Osteoblast (primary cell): ENCODE measurements at regions not wholly inside any gene's neighbourhood (a gene's known extent, or its start where the extent isn't known, plus 50 kb on each side); places are given as distances from the start of the nearest gene placed in this dataset.
A peak's percentile ranks its signal among the peaks of the same experiment; 100 is the strongest.

Source experiments
- DNase-seq: peaks from one replicate; pipeline ENCODE4 v3.0.0; 2011; ENCODE audit warnings: low spot score, mixed read lengths; ENCODE audit not compliant: insufficient read length; ENCODE audit errors: missing footprints
- H2AFZ ChIP-seq: 2 replicates; pipeline ENCODE4 v1.6.0; 2011; ENCODE audit warnings: mild to moderate bottlenecking, low read length
- H3K27ac ChIP-seq: 2 replicates; pipeline ENCODE4 v1.5.1; 2011; ENCODE audit warnings: mild to moderate bottlenecking, low read depth, low read length, moderate library complexity
- H3K27me3 ChIP-seq: 2 replicates; pipeline ENCODE4 v1.6.0; 2012; ENCODE audit warnings: mild to moderate bottlenecking, control low read depth, inconsistent platforms, low read length, moderate library complexity; ENCODE audit not compliant: insufficient read depth
- H3K36me3 ChIP-seq: 2 replicates; pipeline ENCODE4 v1.5.1; 2011; ENCODE audit warnings: mild to moderate bottlenecking, low read length, control low read depth, moderate library complexity; ENCODE audit not compliant: insufficient read depth
- H3K4me1 ChIP-seq: 2 replicates; pipeline ENCODE4 v1.5.1; 2011; ENCODE audit warnings: mild to moderate bottlenecking, low read length, control low read depth, moderate library complexity; ENCODE audit not compliant: insufficient read depth
- H3K4me2 ChIP-seq: 2 replicates; pipeline ENCODE4 v1.6.0; 2011; ENCODE audit warnings: mild to moderate bottlenecking, low read length; ENCODE audit not compliant: insufficient read depth
- H3K4me3 ChIP-seq: fragments of 200-600 bp; sonication (generic); 3 replicates; pipeline ENCODE4 v1.5.1; 2012; ENCODE audit warnings: mild to moderate bottlenecking, low read length, inconsistent platforms; ENCODE audit not compliant: insufficient read depth
- H3K79me2 ChIP-seq: 2 replicates; pipeline ENCODE4 v1.6.0; 2012; ENCODE audit warnings: mild to moderate bottlenecking, low read length, control low read depth, inconsistent platforms; ENCODE audit not compliant: insufficient read depth
- H3K9me3 ChIP-seq: 2 replicates; pipeline ENCODE4 v1.5.1; 2011; ENCODE audit warnings: low read depth, low read length, control low read depth
- H4K20me1 ChIP-seq: 2 replicates; pipeline ENCODE4 v1.6.0; 2012; ENCODE audit warnings: mild to moderate bottlenecking, low read length, control low read depth; ENCODE audit not compliant: insufficient read depth
- TF ChIP-seq, protein P1 (sequence below): IDR thresholded peaks from 2 replicates; pipeline ENCODE4 v1.5.1; 2011; ENCODE audit warnings: mild to moderate bottlenecking, low read depth, low read length, moderate library complexity; ENCODE audit errors: extremely low read depth

DNA sequence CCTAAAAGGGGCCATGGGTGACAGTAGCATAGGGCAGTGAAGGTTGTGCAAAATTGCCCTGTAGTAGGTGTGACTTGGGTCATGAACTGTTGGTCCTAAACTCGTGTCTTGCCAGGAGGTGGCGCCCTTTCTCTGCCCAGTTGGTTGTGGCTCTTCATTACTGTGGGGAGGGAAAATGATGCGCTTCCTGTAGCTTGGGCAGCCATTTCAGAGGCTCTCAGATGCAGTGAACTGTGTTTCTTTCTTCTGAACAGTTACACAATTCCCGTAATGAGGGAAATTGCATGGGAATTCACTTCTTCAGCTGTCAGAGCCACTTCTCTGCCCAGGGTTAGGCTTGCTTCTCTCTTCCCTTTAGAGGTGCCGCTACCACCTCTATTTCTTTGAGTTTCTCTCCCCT lies 148.1 kb upstream of the NRXN3 start:
- Histone ChIP-seq H4K20me1 (no peaks in the 10 kb centered on the region), H3K9me3 (no peaks in the 10 kb centered on the region), H3K4me1 (no peaks in the 10 kb centered on the region), H3K27ac (no peak overlapping the region), H3K4me3 (no peak overlapping the region), H3K36me3 (no peaks in the 10 kb centered on the region), H3K4me2 (no peak overlapping the region), H3K27me3 (no peaks in the 10 kb centered on the region), H2AFZ (peak overlapping the region; percentile 73), H3K79me2 (no peaks in the 10 kb centered on the region)
- DNase-seq: peak; percentile 68
- TF ChIP-seq, protein P1, sequence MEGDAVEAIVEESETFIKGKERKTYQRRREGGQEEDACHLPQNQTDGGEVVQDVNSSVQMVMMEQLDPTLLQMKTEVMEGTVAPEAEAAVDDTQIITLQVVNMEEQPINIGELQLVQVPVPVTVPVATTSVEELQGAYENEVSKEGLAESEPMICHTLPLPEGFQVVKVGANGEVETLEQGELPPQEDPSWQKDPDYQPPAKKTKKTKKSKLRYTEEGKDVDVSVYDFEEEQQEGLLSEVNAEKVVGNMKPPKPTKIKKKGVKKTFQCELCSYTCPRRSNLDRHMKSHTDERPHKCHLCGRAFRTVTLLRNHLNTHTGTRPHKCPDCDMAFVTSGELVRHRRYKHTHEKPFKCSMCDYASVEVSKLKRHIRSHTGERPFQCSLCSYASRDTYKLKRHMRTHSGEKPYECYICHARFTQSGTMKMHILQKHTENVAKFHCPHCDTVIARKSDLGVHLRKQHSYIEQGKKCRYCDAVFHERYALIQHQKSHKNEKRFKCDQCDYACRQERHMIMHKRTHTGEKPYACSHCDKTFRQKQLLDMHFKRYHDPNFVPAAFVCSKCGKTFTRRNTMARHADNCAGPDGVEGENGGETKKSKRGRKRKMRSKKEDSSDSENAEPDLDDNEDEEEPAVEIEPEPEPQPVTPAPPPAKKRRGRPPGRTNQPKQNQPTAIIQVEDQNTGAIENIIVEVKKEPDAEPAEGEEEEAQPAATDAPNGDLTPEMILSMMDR: peak; percentile 69

DNA sequence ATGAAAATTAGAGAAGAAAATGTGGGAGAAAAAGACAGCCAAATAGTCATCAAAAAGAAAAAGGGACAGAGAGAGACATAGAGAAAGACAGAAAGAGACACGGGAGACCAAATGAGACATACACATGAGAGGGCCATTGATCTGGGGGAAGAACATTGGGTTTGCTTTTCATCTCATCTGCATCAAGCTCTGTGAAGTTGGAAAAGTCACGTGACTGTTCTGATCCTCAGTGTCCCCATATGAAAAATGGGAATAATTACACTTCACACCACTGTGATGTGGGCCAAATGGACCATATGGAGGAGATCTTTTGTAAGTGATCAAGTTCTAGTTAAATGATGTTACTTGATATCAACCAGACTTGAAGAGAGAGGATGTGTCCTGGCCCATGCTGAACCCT lies 147.1 kb upstream of the NRXN3 start:
- H3K4me1 ChIP-seq: no peaks in the 10 kb centered on the region
- DNase-seq: no peak
- H2AFZ ChIP-seq: no peak overlapping the region
- no peaks in the 10 kb centered on the region for H3K36me3 ChIP-seq
- no peak overlapping the region for H3K27ac ChIP-seq
- H3K4me2 ChIP-seq: no peak overlapping the region
- H3K27me3 ChIP-seq: no peaks in the 10 kb centered on the region
- no peaks in the 10 kb centered on the region for H3K9me3 ChIP-seq
- H3K4me3 ChIP-seq: no peak overlapping the region
- H4K20me1 ChIP-seq: no peaks in the 10 kb centered on the region
- no peaks in the 10 kb centered on the region for H3K79me2 ChIP-seq
- TF ChIP-seq, protein P1: no peak

DNA sequence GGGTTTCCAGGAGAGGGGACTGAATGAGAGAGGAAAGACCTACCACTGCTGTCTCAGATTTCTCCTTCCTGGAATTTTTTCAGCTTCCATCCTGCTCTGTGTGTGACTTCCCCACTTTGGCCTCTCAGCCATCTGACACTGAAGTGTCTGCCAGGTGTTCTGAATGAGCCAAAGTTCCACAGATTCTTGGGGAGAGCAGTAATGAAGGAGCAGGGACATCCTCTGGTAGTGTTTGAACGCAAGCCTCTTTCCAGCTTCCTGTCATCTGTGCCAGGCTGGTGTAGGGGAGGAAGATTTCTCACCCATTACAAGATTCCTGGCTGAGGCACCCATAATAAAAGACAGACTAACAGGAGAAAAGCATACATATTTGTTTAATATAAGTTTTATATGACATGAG lies 141.7 kb upstream of the NRXN3 start:
- H3K27ac ChIP-seq: no peak overlapping the region
- no peaks in the 10 kb centered on the region for H3K4me1 ChIP-seq
- no peaks in the 10 kb centered on the region for H4K20me1 ChIP-seq
- H3K27me3 ChIP-seq: no peaks in the 10 kb centered on the region
- H3K4me2 ChIP-seq: no peak overlapping the region
- H3K79me2 ChIP-seq: no peaks in the 10 kb centered on the region
- H3K9me3 ChIP-seq: no peaks in the 10 kb centered on the region
- H3K36me3 ChIP-seq: no peaks in the 10 kb centered on the region
- no peak for DNase-seq
- no peak overlapping the region for H3K4me3 ChIP-seq
- no peak overlapping the region for H2AFZ ChIP-seq
- TF ChIP-seq, protein P1: no peak

DNA sequence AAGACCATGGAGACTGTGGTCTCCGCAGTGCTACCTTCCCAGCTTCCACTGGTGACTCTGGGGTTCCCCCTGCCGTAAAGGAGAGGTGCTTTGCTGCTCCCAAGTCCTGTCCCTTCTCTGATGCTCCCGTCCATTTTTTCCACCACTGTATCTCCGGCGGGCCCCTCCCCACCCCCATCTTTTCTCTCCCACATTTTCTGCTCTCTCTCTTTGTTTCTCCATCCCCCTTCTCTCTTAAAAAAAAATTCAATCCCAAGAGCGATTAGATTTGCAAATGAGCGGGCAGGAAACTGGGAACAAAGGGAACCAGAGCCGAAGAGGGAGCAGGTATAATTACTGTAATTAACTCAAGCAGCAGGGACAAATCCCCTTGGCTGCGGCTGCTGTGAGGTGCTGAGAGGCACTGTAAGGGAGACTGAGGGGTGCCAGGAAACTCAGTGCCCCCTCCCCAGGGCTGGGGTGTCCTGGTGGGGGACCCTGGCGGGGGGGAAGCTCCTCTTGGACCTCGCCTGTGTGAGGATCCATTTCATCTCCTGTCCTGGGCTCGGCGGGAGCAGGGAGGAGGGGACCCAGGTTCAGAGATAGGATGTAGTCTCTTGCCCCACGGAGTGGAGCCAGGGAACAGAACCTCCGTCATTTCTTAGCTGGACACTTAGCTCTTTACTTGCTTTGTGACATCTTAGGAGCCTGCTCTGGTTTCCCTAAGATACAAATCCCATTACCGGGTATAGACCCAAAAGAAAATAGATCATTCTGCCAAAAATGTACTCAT lies 140.4 kb upstream of the NRXN3 start:
- TF ChIP-seq, protein P1: peak; percentile 14
- no peak for DNase-seq
- no peak overlapping the region for H3K4me2 ChIP-seq
- no peak overlapping the region for H2AFZ ChIP-seq
- H3K27me3 ChIP-seq: no peaks in the 10 kb centered on the region
- no peak overlapping the region for H3K4me3 ChIP-seq
- no peak overlapping the region for H3K27ac ChIP-seq
- H3K79me2 ChIP-seq: no peaks in the 10 kb centered on the region
- no peaks in the 10 kb centered on the region for H3K36me3 ChIP-seq
- no peaks in the 10 kb centered on the region for H3K9me3 ChIP-seq
- no peaks in the 10 kb centered on the region for H3K4me1 ChIP-seq
- H4K20me1 ChIP-seq: no peaks in the 10 kb centered on the region
